ENCODE measurements at regions not wholly inside any gene's neighbourhood (a gene's known extent, or its start where the extent isn't known, plus 50 kb on each side); places are given as distances from the start of the nearest gene placed in this dataset.
"Not testable (repeated sequence)": the region's sequence is repeated elsewhere in the genome, so short reads cannot be mapped to it uniquely, and the experiment has no call there.

- Histone ChIP-seq H3K27ac (ENCODE audit: insufficient read depth, low read length) (no peak overlapping the region), H3K4me1 (ENCODE audit: control insufficient read depth, extremely low read depth, insufficient read depth, low read length) (no peaks in the 10 kb centered on the region), H3K36me3 (ENCODE audit: control insufficient read depth, insufficient read depth, low read length) (no peaks in the 10 kb centered on the region), H2AFZ (ENCODE audit: low read length) (no peak overlapping the region), H3K79me2 (ENCODE audit: control insufficient read depth, insufficient read depth, low read length) (no peaks in the 10 kb centered on the region), H3K4me2 (ENCODE audit: extremely low read depth, insufficient read depth, low read length) (no peak overlapping the region), H3K9ac (ENCODE audit: insufficient read depth, low read length) (no peak overlapping the region), H3K9me3 (ENCODE audit: control insufficient read depth, insufficient read depth, low read depth, low read length) (no peaks in the 10 kb centered on the region), H3K4me3 (replicated peaks in 1 of 4; ENCODE audit: control extremely low read depth in 1 of 4, insufficient read depth in 1 of 4, low read depth in 3 of 4, low read length in 4 of 4) (no peak overlapping the region), H3K27me3 (ENCODE audit: control insufficient read depth, insufficient read depth, low read length) (no peaks in the 10 kb centered on the region), H4K20me1 (ENCODE audit: control insufficient read depth, extremely low read depth, insufficient read depth, low read length) (no peaks in the 10 kb centered on the region)
- no peak for TF ChIP-seq EZH2 (IDR thresholded peaks at IDR 0.05; ENCODE audit: low read length, missing control alignments)
- TF ChIP-seq, protein P1, sequence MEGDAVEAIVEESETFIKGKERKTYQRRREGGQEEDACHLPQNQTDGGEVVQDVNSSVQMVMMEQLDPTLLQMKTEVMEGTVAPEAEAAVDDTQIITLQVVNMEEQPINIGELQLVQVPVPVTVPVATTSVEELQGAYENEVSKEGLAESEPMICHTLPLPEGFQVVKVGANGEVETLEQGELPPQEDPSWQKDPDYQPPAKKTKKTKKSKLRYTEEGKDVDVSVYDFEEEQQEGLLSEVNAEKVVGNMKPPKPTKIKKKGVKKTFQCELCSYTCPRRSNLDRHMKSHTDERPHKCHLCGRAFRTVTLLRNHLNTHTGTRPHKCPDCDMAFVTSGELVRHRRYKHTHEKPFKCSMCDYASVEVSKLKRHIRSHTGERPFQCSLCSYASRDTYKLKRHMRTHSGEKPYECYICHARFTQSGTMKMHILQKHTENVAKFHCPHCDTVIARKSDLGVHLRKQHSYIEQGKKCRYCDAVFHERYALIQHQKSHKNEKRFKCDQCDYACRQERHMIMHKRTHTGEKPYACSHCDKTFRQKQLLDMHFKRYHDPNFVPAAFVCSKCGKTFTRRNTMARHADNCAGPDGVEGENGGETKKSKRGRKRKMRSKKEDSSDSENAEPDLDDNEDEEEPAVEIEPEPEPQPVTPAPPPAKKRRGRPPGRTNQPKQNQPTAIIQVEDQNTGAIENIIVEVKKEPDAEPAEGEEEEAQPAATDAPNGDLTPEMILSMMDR (conservative IDR thresholded peaks at IDR 0.05 in 1 of 2, IDR thresholded peaks at IDR 0.05 in 1 of 2; ENCODE audit: low read depth in 1 of 2, low read length in 2 of 2): no peak
- DNase-seq (ENCODE audit: low read depth in 2 of 2): no peak
Observed at GRCh38 chr4:149045731-149046130, 603.5 kb upstream of the NR3C2 start.

- not testable (repeated sequence) for H3K27ac ChIP-seq (ENCODE audit: insufficient read depth, low read length); DNase-seq (ENCODE audit: low read depth in 2 of 2); H4K20me1 ChIP-seq (ENCODE audit: control insufficient read depth, extremely low read depth, insufficient read depth, low read length); H3K79me2 ChIP-seq (ENCODE audit: control insufficient read depth, insufficient read depth, low read length); H3K27me3 ChIP-seq (ENCODE audit: control insufficient read depth, insufficient read depth, low read length); H3K4me2 ChIP-seq (ENCODE audit: extremely low read depth, insufficient read depth, low read length); H3K9me3 ChIP-seq (ENCODE audit: control insufficient read depth, insufficient read depth, low read depth, low read length); H3K4me1 ChIP-seq (ENCODE audit: control insufficient read depth, extremely low read depth, insufficient read depth, low read length); H2AFZ ChIP-seq (ENCODE audit: low read length); H3K9ac ChIP-seq (ENCODE audit: insufficient read depth, low read length); H3K36me3 ChIP-seq (ENCODE audit: control insufficient read depth, insufficient read depth, low read length); H3K4me3 ChIP-seq (replicated peaks in 1 of 4; ENCODE audit: control extremely low read depth in 1 of 4, insufficient read depth in 1 of 4, low read depth in 3 of 4, low read length in 4 of 4)
Observed at GRCh38 chr4:149039786-149040185, 597.6 kb upstream of the NR3C2 start.

DNA sequence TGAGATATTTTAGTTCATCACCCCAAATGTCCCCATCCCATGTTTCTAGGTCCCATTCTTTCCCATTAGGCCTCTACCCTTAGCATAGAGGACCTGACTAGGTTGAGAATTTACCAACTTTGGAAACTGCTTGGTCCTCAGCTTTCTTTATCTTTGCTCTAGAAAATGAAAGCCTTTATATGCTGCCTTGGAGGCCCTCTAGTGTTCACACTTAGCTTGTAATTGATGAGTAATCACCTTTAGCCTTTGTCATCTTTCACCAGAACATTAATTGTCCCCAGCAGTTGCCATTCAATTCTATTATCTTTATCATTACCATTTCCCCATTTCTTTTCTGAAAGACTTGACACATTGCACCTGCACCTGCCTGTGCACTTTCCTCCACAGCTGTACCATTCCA, 589.2 kb upstream of the NR3C2 start:
- Histone ChIP-seq H2AFZ (ENCODE audit: low read length) (no peak overlapping the region), H3K9ac (ENCODE audit: insufficient read depth, low read length) (no peak overlapping the region), H3K27ac (ENCODE audit: insufficient read depth, low read length) (no peak overlapping the region), H3K27me3 (ENCODE audit: control insufficient read depth, insufficient read depth, low read length) (no peaks in the 10 kb centered on the region), H3K79me2 (ENCODE audit: control insufficient read depth, insufficient read depth, low read length) (no peaks in the 10 kb centered on the region), H3K4me3 (replicated peaks in 1 of 4; ENCODE audit: control extremely low read depth in 1 of 4, insufficient read depth in 1 of 4, low read depth in 3 of 4, low read length in 4 of 4) (no peak overlapping the region), H3K36me3 (ENCODE audit: control insufficient read depth, insufficient read depth, low read length) (no peaks in the 10 kb centered on the region), H3K4me2 (ENCODE audit: extremely low read depth, insufficient read depth, low read length) (no peak overlapping the region), H4K20me1 (ENCODE audit: control insufficient read depth, extremely low read depth, insufficient read depth, low read length) (no peaks in the 10 kb centered on the region), H3K4me1 (ENCODE audit: control insufficient read depth, extremely low read depth, insufficient read depth, low read length) (no peaks in the 10 kb centered on the region), H3K9me3 (ENCODE audit: control insufficient read depth, insufficient read depth, low read depth, low read length) (no peaks in the 10 kb centered on the region)
- DNase-seq (ENCODE audit: low read depth in 2 of 2): peak; percentile 1 to 15
- no peak for TF ChIP-seq EZH2 (IDR thresholded peaks at IDR 0.05; ENCODE audit: low read length, missing control alignments)
- TF ChIP-seq, protein P1 (conservative IDR thresholded peaks at IDR 0.05 in 1 of 2, IDR thresholded peaks at IDR 0.05 in 1 of 2; ENCODE audit: low read depth in 1 of 2, low read length in 2 of 2): peak; percentile 19 to 21
